ENCODE measurements at regions not wholly inside any gene's neighbourhood (a gene's known extent, or its start where the extent isn't known, plus 50 kb on each side); places are given as distances from the start of the nearest gene placed in this dataset.

GRCh38 chrX:118177708-118178107 is 61.1 kb upstream of the KLHL13 start:
- ATAC-seq (no peak), FAIRE-seq (no peak), DNase-seq (ENCODE audit: extremely low read depth in 1 of 4, low spot score in 3 of 4) (no peak)
- Histone ChIP-seq H3K27ac (ENCODE audit: extremely low read depth, low read depth, low read length) (no peak overlapping the region), H3K36me3 (ENCODE audit: control insufficient read depth, insufficient read depth, low read length) (no peaks in the 10 kb centered on the region), H4K20me1 (replicated peaks; ENCODE audit: control insufficient read depth, insufficient read depth, low read length) (no peaks in the 10 kb centered on the region), H3K4me3 (no peak overlapping the region), H3K9me1 (ENCODE audit: control insufficient read depth, insufficient read depth, low read length) (no peaks in the 10 kb centered on the region), H2AFZ (ENCODE audit: low read depth, low read length) (no peak overlapping the region), H3K27me3 (ENCODE audit: control insufficient read depth in 2 of 2, insufficient read depth in 2 of 2, low read length in 2 of 2) (no peaks in the 10 kb centered on the region), H3K4me2 (ENCODE audit: insufficient read depth, low read length) (no peak overlapping the region), H3K9me3 (replicated peaks; ENCODE audit: control insufficient read depth, insufficient read depth, low read depth, low read length) (no peaks in the 10 kb centered on the region), H3K4me1 (replicated peaks in 1 of 2; ENCODE audit: control insufficient read depth in 2 of 2, insufficient read depth in 2 of 2, low read length in 2 of 2) (no peaks in the 10 kb centered on the region), H3K79me2 (ENCODE audit: control insufficient read depth, insufficient read depth, low read length) (no peaks in the 10 kb centered on the region), H3K9ac (ENCODE audit: insufficient read depth in 1 of 2, low read depth in 2 of 2, low read length in 2 of 2) (no peak overlapping the region)
- intact Hi-C loops (cut with micrococcal nuclease) (no loop called here), in situ Hi-C loops (cut with MboI) (no loop called here)
- BruUV-seq (replicated peaks): no TSS peak
- ChIA-PET POLR2A (no interaction called here), CTCF (ENCODE audit: low intra/inter-chr PET ratio) (no interaction called here)
- WGBS (ENCODE audit: insufficient coverage, low coverage, missing lambda C conversion rate): 0% methylated on average over 1 of the region's 1 CpG
- TF ChIP-seq KDM4B (IDR thresholded peaks at IDR 0.05; ENCODE audit: borderline replicate concordance in 2 of 2, low read depth in 1 of 2) (no peak), CBFB (CRISPR knock-in tag; IDR thresholded peaks at IDR 0.05) (no peak), MITF (IDR thresholded peaks at IDR 0.05) (no peak), PURB (CRISPR knock-in tag; IDR thresholded peaks at IDR 0.05; ENCODE audit: low read depth) (no peak), ZNF398 (CRISPR knock-in tag; IDR thresholded peaks at IDR 0.05) (no peak), SREBF1 (IDR thresholded peaks at IDR 0.05; ENCODE audit: borderline replicate concordance, low read depth, low read length) (no peak), PCBP2 (IDR thresholded peaks at IDR 0.05; ENCODE audit: low read depth, low read length, poor library complexity, severe bottlenecking) (no peak)
